Liver (tissue), 7 donors: ENCODE measurements at regions not wholly inside any gene's neighbourhood (a gene's known extent, or its start where the extent isn't known, plus 50 kb on each side); places are given as distances from the start of the nearest gene placed in this dataset.

ENCODE experiments used
- DNase-seq: peaks from one replicate; pipeline ENCODE4 v3.0.0-alpha.2; 2017; ENCODE audit warnings: low spot score
- H3K27ac ChIP-seq, 2 donors: one replicate each; pipeline ENCODE4 v1.7.0; 2013; ENCODE audit warnings: inconsistent platforms in 2 of 2, low read length in 2 of 2, control low read depth in 1 of 2, low read depth in 1 of 2, mild to moderate bottlenecking in 1 of 2
- H3K27me3 ChIP-seq, 4 donors: one replicate each; pipeline versions ENCODE4 v1.6.1 to v1.7.0; 2013; ENCODE audit warnings: low read length in 3 of 4, inconsistent platforms in 1 of 4, mild to moderate bottlenecking in 1 of 4, moderate library complexity in 1 of 4; ENCODE audit not compliant: control insufficient read depth in 4 of 4, insufficient read depth in 4 of 4
- H3K36me3 ChIP-seq, 4 donors: one replicate each; pipeline versions ENCODE4 v1.6.1 to v1.7.0; 2013; ENCODE audit warnings: low read length in 3 of 4, mild to moderate bottlenecking in 3 of 4, low read depth in 1 of 4, moderate library complexity in 1 of 4; ENCODE audit not compliant: control insufficient read depth in 4 of 4, insufficient read depth in 3 of 4
- H3K4me1 ChIP-seq, 4 donors: one replicate each; pipeline versions ENCODE4 v1.6.1 to v1.7.0; 2013; ENCODE audit warnings: low read length in 3 of 4, mild to moderate bottlenecking in 3 of 4, moderate library complexity in 1 of 4; ENCODE audit not compliant: control insufficient read depth in 4 of 4, insufficient read depth in 4 of 4
- H3K4me3 ChIP-seq, 3 donors: one replicate each; pipeline versions ENCODE4 v1.6.1 to v1.7.0; 2013; ENCODE audit warnings: low read length in 3 of 3, control low read depth in 1 of 3, low read depth in 1 of 3, mild to moderate bottlenecking in 1 of 3
- H3K9ac ChIP-seq, 2 donors: one replicate each; pipeline ENCODE4 v1.7.0; 2013; ENCODE audit warnings: low read length in 2 of 2, mild to moderate bottlenecking in 2 of 2, moderate library complexity in 2 of 2, control low read depth in 1 of 2, low read depth in 1 of 2
- H3K9me3 ChIP-seq, 4 donors: one replicate each; pipeline versions ENCODE4 v1.6.1 to v1.7.0; 2013; ENCODE audit warnings: low read length in 3 of 4; ENCODE audit not compliant: control insufficient read depth in 4 of 4
- EGR1 ChIP-seq, 2 donors: IDR thresholded peaks; 2 replicates each; pipeline ENCODE4 v1.6.1; 2016 to 2018; ENCODE audit warnings: antibody characterized with exemption in 2 of 2, low read depth in 2 of 2
- FOXA2 ChIP-seq: IDR thresholded peaks from 2 replicates; pipeline ENCODE4 v1.6.1; 2016; ENCODE audit warnings: antibody characterized with exemption
- JUND ChIP-seq, 2 donors: IDR thresholded peaks; 2 replicates each; pipeline ENCODE4 v1.6.1; 2016; ENCODE audit warnings: antibody characterized with exemption in 2 of 2
- NR2F2 ChIP-seq: IDR thresholded peaks from 2 replicates; pipeline ENCODE4 v1.6.1; 2016; ENCODE audit warnings: antibody characterized with exemption
- RAD21 ChIP-seq, 2 donors: IDR thresholded peaks; 2 replicates each; pipeline ENCODE4 v1.6.1; 2016; ENCODE audit warnings: antibody characterized with exemption in 2 of 2, mild to moderate bottlenecking in 2 of 2
- RXRA ChIP-seq, 2 donors: IDR thresholded peaks; 2 replicates each; pipeline ENCODE4 v1.6.1; 2017 to 2018; ENCODE audit warnings: antibody characterized with exemption in 2 of 2, mild to moderate bottlenecking in 1 of 2
- SP1 ChIP-seq: IDR thresholded peaks from 2 replicates; pipeline ENCODE4 v1.6.1; 2018; ENCODE audit warnings: antibody characterized with exemption, mild to moderate bottlenecking
- TAF1 ChIP-seq: conservative IDR thresholded peaks from 2 replicates; pipeline ENCODE4 v1.6.1; 2016; ENCODE audit warnings: antibody characterized with exemption, mild to moderate bottlenecking
- YY1 ChIP-seq: IDR thresholded peaks from 2 replicates; pipeline ENCODE4 v1.6.1; 2016; ENCODE audit warnings: antibody characterized with exemption, mild to moderate bottlenecking
- ZBTB33 ChIP-seq: IDR thresholded peaks from 2 replicates; pipeline ENCODE4 v1.6.1; 2016; ENCODE audit warnings: antibody characterized with exemption
- WGBS: extraction: QIAGEN DNeasy Blood & Tissue Kit; methylation state at CpG from one replicate; pipeline ENCODE4 v1.1.7; 2013; 5-methylcytosine and 5-hydroxymethylcytosine counted together
- TF ChIP-seq, protein P1 (sequence below): IDR thresholded peaks from 2 replicates; pipeline ENCODE4 v1.6.1; 2016; ENCODE audit warnings: antibody characterized with exemption, mild to moderate bottlenecking
- TF ChIP-seq, protein P2 (sequence below): IDR thresholded peaks from 2 replicates; pipeline ENCODE4 v1.6.1; 2016; ENCODE audit warnings: antibody characterized with exemption
- donor health status: healthy.
- donor health status: healthy.
- donor health status: healthy.
- donor health status: healthy.

DNA sequence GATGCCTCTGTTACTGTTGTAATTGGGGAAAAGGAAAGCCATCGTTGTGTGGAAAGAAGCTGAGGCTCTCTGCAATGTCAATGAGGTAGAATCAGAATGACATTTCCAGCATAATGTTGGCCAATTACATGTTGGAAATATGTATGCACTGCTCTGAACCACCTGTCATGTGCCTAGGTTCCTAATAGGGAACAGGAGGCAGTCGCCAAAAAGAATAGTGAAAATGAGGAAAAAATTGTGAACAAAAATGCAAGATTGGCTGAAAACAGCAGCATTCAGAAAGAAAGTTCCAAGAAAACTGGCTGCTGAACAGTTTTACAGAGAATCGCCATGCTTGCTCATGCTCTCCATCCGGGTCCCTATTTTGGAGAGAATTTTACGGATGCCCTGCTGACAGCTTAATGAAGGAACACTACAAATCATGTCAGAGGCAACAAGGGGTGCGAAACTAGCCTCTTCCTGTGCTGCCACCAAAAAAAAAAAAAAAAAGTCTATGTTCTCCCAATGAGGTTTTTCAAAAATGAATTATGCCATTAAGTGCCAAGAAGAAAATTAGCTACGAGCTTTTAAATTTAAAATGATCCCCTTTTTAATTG is 305.9 kb upstream of the ARRDC4 start:
- Histone ChIP-seq H3K4me3 (no peak overlapping the region), H3K36me3 (no peaks in the 10 kb centered on the region), H3K9me3 (no peaks in the 10 kb centered on the region), H3K27ac (no peak overlapping the region), H3K4me1 (no peaks in the 10 kb centered on the region), H3K27me3 (peaks cover 0 to 6% (median 0%) of the 10 kb centered on the region in 4 donors), H3K9ac (no peak overlapping the region)
- 35% methylated on average over 7 of the region's 7 CpGs for WGBS
- no peak for DNase-seq
- TF ChIP-seq, protein P1, sequence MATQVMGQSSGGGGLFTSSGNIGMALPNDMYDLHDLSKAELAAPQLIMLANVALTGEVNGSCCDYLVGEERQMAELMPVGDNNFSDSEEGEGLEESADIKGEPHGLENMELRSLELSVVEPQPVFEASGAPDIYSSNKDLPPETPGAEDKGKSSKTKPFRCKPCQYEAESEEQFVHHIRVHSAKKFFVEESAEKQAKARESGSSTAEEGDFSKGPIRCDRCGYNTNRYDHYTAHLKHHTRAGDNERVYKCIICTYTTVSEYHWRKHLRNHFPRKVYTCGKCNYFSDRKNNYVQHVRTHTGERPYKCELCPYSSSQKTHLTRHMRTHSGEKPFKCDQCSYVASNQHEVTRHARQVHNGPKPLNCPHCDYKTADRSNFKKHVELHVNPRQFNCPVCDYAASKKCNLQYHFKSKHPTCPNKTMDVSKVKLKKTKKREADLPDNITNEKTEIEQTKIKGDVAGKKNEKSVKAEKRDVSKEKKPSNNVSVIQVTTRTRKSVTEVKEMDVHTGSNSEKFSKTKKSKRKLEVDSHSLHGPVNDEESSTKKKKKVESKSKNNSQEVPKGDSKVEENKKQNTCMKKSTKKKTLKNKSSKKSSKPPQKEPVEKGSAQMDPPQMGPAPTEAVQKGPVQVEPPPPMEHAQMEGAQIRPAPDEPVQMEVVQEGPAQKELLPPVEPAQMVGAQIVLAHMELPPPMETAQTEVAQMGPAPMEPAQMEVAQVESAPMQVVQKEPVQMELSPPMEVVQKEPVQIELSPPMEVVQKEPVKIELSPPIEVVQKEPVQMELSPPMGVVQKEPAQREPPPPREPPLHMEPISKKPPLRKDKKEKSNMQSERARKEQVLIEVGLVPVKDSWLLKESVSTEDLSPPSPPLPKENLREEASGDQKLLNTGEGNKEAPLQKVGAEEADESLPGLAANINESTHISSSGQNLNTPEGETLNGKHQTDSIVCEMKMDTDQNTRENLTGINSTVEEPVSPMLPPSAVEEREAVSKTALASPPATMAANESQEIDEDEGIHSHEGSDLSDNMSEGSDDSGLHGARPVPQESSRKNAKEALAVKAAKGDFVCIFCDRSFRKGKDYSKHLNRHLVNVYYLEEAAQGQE: no peak
- no peak for TF ChIP-seq TAF1
- no peak for TF ChIP-seq ZBTB33
- TF ChIP-seq, protein P2, sequence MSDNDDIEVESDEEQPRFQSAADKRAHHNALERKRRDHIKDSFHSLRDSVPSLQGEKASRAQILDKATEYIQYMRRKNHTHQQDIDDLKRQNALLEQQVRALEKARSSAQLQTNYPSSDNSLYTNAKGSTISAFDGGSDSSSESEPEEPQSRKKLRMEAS: no peak
- TF ChIP-seq SP1: no peak
- TF ChIP-seq RXRA (IDR thresholded peaks at IDR 0.05): no peak
- TF ChIP-seq RAD21 (IDR thresholded peaks at IDR 0.05): no peak

DNA sequence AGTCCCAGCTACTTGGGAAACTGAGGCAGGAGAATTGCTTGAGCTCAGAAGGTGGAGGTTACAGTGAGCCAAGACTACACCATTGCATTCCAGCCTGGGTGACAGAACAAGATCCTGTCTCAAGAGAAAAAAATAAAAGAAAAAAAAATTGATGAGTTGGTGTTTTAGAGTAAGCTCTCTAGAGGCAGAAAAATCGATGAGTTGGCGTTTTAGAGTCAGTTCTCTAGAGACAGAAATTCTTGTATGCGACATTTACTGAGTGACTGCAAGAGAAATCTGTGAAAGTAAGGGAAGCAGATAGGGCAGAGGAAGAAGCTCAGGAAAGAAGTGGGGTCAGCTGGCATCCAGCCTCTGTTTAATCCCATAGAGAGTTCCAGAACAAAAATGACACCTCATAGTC is 298.7 kb upstream of the ARRDC4 start:
- TF ChIP-seq JUND (IDR thresholded peaks at IDR 0.05) (no peak), SP1 (no peak), YY1 (no peak), EGR1 (IDR thresholded peaks at IDR 0.05; ENCODE audit: low read depth in 2 of 2) (no peak), RXRA (IDR thresholded peaks at IDR 0.05) (no peak), FOXA2 (no peak), NR2F2 (no peak)
- TF ChIP-seq, protein P1: no peak
- TF ChIP-seq, protein P2: no peak
- WGBS: 85% methylated on average over 3 of the region's 3 CpGs

More for the DNA sequence above, 298.7 kb upstream of the ARRDC4 start:
- Histone ChIP-seq H3K4me1 (no peaks in the 10 kb centered on the region), H3K9me3 (no peaks in the 10 kb centered on the region), H3K4me3 (no peak overlapping the region), H3K36me3 (no peaks in the 10 kb centered on the region), H3K27me3 (no peaks in the 10 kb centered on the region), H3K9ac (no peak overlapping the region), H3K27ac (no peak overlapping the region)
- DNase-seq: no peak
